ENCODE measurements at regions not wholly inside any gene's neighbourhood (a gene's known extent, or its start where the extent isn't known, plus 50 kb on each side); places are given as distances from the start of the nearest gene placed in this dataset.

DNA sequence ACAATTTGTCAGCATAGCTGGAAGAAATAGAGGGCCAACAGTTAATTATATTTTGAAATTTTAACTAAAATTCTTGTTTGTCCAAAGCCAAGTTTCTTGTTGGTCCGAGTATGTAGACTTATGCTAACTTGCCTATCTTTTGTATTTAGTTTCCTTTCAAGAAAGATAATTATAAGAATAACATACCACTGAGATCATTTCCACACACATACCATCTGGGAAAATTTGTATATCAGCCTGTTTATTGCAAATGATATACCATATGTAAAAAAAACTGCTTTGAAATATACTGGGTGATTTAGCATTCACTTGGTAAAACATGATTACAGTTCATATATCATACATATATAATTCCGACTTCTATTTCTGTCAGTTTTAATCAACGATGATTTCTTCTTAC, 84.7 kb upstream of the ANKRD50 start:
- H3K36me3 Mint-ChIP-seq (ENCODE audit: insufficient read depth, unreplicated experiment): no peaks in the 10 kb centered on the region
- no peaks in the 10 kb centered on the region for H3K4me1 Mint-ChIP-seq (ENCODE audit: low read depth, unreplicated experiment)
- H3K4me3 Mint-ChIP-seq (ENCODE audit: low read depth, unreplicated experiment): no peak overlapping the region
- DNase-seq: no peak
- no peaks in the 10 kb centered on the region for H3K27me3 Mint-ChIP-seq (ENCODE audit: unreplicated experiment)
- H3K9me3 Mint-ChIP-seq (ENCODE audit: low read depth, unreplicated experiment): peaks cover 6% of the 10 kb centered on the region
- H3K27ac Mint-ChIP-seq (ENCODE audit: unreplicated experiment): no peak overlapping the region
- intact Hi-C loops (cut with micrococcal nuclease; ENCODE audit: unreplicated experiment): no loop called here
- CTCF ChIA-PET: no interaction called here
- no TSS peak for BruUV-seq (replicated peaks)
- TF ChIP-seq, protein P1, sequence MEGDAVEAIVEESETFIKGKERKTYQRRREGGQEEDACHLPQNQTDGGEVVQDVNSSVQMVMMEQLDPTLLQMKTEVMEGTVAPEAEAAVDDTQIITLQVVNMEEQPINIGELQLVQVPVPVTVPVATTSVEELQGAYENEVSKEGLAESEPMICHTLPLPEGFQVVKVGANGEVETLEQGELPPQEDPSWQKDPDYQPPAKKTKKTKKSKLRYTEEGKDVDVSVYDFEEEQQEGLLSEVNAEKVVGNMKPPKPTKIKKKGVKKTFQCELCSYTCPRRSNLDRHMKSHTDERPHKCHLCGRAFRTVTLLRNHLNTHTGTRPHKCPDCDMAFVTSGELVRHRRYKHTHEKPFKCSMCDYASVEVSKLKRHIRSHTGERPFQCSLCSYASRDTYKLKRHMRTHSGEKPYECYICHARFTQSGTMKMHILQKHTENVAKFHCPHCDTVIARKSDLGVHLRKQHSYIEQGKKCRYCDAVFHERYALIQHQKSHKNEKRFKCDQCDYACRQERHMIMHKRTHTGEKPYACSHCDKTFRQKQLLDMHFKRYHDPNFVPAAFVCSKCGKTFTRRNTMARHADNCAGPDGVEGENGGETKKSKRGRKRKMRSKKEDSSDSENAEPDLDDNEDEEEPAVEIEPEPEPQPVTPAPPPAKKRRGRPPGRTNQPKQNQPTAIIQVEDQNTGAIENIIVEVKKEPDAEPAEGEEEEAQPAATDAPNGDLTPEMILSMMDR (IDR thresholded peaks at IDR 0.05; ENCODE audit: unreplicated experiment): no peak

DNA sequence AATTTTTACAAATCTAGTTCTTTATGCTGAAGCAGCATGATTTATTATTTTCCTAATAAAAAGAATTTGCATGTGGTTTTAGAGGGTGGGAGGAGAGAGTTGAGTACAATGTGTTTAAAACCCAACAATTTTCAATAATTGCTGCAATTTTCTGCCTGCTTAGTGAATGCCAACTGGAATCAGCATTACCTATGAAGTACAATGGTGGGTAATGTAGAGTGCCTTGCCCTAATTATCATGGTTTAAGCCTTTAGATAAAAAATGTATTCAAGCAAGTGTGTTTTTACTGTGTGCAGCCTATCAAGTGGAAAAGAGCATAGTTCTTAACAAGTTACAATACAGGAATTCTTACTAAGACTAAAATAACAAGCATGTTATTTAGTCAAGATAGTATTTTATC, 77.9 kb upstream of the ANKRD50 start:
- CTCF ChIA-PET: no interaction called here
- peaks cover 4% of the 10 kb centered on the region for H3K9me3 Mint-ChIP-seq (ENCODE audit: low read depth, unreplicated experiment)
- TF ChIP-seq, protein P1 (IDR thresholded peaks at IDR 0.05; ENCODE audit: unreplicated experiment): no peak
- BruUV-seq (replicated peaks): no TSS peak
- H3K4me1 Mint-ChIP-seq (ENCODE audit: low read depth, unreplicated experiment): no peaks in the 10 kb centered on the region
- H3K36me3 Mint-ChIP-seq (ENCODE audit: insufficient read depth, unreplicated experiment): no peaks in the 10 kb centered on the region
- intact Hi-C loops (cut with micrococcal nuclease; ENCODE audit: unreplicated experiment): no loop called here
- H3K27me3 Mint-ChIP-seq (ENCODE audit: unreplicated experiment): no peaks in the 10 kb centered on the region
- H3K4me3 Mint-ChIP-seq (ENCODE audit: low read depth, unreplicated experiment): no peak overlapping the region
- DNase-seq: no peak
- no peak overlapping the region for H3K27ac Mint-ChIP-seq (ENCODE audit: unreplicated experiment)

DNA sequence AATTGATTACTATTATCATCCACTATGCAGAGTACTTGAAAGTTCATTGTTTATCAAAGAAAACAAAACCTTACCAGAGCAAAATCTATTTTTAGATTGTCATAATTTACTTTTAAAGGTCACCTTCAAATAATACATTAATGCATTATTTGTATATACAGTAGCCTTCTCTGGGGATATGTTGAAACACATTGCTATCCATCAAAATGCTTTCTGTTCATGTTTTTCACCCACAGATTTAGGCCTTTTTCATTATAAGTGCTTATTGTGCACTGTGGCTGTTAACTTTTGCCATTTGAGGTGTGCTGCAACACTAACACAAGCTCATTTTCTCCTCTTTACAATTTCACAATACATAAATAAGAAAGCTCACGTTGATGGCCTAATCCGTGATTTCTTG, 74.1 kb upstream of the ANKRD50 start:
- intact Hi-C loops (cut with micrococcal nuclease; ENCODE audit: unreplicated experiment): no loop called here
- Mint-ChIP-seq H3K4me3 (ENCODE audit: low read depth, unreplicated experiment) (no peak overlapping the region), H3K27ac (ENCODE audit: unreplicated experiment) (no peak overlapping the region), H3K36me3 (ENCODE audit: insufficient read depth, unreplicated experiment) (no peaks in the 10 kb centered on the region), H3K27me3 (ENCODE audit: unreplicated experiment) (no peaks in the 10 kb centered on the region), H3K9me3 (ENCODE audit: low read depth, unreplicated experiment) (no peaks in the 10 kb centered on the region), H3K4me1 (ENCODE audit: low read depth, unreplicated experiment) (no peaks in the 10 kb centered on the region)
- TF ChIP-seq, protein P1 (IDR thresholded peaks at IDR 0.05; ENCODE audit: unreplicated experiment): no peak
- CTCF ChIA-PET: no interaction called here
- no peak for DNase-seq
- BruUV-seq (replicated peaks): no TSS peak

DNA sequence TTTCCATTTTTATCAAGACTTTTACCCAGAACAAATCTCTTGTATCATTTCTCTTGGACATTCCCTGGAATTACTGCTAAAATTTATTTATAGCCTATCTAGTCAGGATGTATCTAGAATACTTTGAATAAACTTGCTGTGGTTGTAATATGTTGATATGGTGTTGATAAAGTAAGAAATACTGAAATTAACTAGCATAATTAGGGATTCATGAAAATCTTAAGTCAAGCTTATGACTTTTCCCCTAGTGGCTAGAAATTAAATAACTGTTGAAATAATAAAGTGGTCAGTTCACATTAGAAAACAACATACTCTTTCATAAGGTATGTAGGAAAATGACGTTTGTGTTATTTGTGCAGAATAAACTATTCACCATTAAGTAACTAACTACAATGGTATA, 73.1 kb upstream of the ANKRD50 start:
- CTCF ChIA-PET: no interaction called here
- no peak for DNase-seq
- Mint-ChIP-seq H3K36me3 (ENCODE audit: insufficient read depth, unreplicated experiment) (no peaks in the 10 kb centered on the region), H3K9me3 (ENCODE audit: low read depth, unreplicated experiment) (no peaks in the 10 kb centered on the region), H3K27me3 (ENCODE audit: unreplicated experiment) (no peaks in the 10 kb centered on the region), H3K27ac (ENCODE audit: unreplicated experiment) (no peak overlapping the region), H3K4me1 (ENCODE audit: low read depth, unreplicated experiment) (no peaks in the 10 kb centered on the region), H3K4me3 (ENCODE audit: low read depth, unreplicated experiment) (no peak overlapping the region)
- TF ChIP-seq, protein P1 (IDR thresholded peaks at IDR 0.05; ENCODE audit: unreplicated experiment): no peak
- BruUV-seq (replicated peaks): no TSS peak
- intact Hi-C loops (cut with micrococcal nuclease; ENCODE audit: unreplicated experiment): no loop called here

DNA sequence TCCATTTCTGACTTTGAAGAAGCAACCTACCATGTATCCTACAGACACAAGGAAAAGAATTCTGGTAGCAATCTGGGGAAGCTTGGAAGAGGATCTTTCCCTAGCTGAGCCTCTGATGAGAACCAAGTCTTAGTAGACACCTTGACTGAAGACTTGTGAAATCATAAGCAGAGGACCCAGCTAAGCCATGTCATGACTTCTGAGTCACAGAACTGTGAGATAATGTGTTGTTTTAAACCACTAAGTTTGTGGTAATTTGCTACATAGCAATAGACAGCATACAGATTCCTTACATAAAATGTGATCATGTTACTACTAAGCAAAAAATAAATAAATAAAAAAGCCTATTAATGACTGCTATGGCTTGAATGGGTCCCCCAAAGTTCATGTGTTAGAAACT, 71.3 kb upstream of the ANKRD50 start:
- TF ChIP-seq, protein P1 (IDR thresholded peaks at IDR 0.05; ENCODE audit: unreplicated experiment): no peak
- no peak for DNase-seq
- no TSS peak for BruUV-seq (replicated peaks)
- H3K27me3 Mint-ChIP-seq (ENCODE audit: unreplicated experiment): no peaks in the 10 kb centered on the region
- no peak overlapping the region for H3K27ac Mint-ChIP-seq (ENCODE audit: unreplicated experiment)
- H3K36me3 Mint-ChIP-seq (ENCODE audit: insufficient read depth, unreplicated experiment): no peaks in the 10 kb centered on the region
- intact Hi-C loops (cut with micrococcal nuclease; ENCODE audit: unreplicated experiment): no loop called here
- H3K4me1 Mint-ChIP-seq (ENCODE audit: low read depth, unreplicated experiment): no peaks in the 10 kb centered on the region
- no peaks in the 10 kb centered on the region for H3K9me3 Mint-ChIP-seq (ENCODE audit: low read depth, unreplicated experiment)
- CTCF ChIA-PET: no interaction called here
- no peak overlapping the region for H3K4me3 Mint-ChIP-seq (ENCODE audit: low read depth, unreplicated experiment)

All from Calu3 (cell line).